ENCODE measurements at regions not wholly inside any gene's neighbourhood (a gene's known extent, or its start where the extent isn't known, plus 50 kb on each side); places are given as distances from the start of the nearest gene placed in this dataset.

- TF ChIP-seq CTCF (IDR thresholded peaks at IDR 0.05) = no peak
- no peak for TF ChIP-seq POLR2A (IDR thresholded peaks at IDR 0.05)
These were observed 722.0 kb downstream of the DIAPH3 start for GRCh38 chr13:59441596-59442280.
